GM04504 (cell line): ENCODE measurements at regions not wholly inside any gene's neighbourhood (a gene's known extent, or its start where the extent isn't known, plus 50 kb on each side); places are given as distances from the start of the nearest gene placed in this dataset.

Experiments used
- DNase-seq: peaks from one replicate; pipeline ENCODE4 v3.0.0-alpha.2; 2012; ENCODE audit warnings: low read depth

- peak; percentile 17 for DNase-seq
Measured at GRCh38 chr4:55754754-55755350, 64.7 kb upstream of the EXOC1L start.

DNA sequence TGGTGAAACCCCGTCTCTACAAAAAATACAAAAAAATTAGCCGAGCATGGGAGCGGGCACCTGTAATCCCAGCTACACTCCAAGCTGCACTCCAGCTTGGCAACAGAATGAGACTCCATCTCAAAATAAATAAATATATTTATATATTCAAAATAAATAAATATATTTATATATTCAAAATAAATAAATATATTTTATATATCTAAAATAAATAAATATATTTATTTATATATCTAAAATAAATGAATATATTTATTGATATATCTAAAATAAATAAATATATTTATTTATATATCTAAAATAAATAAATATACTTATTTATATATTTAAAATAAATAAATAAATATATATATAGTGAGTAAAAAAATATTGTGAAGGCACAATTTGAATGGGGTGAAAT lies 63.4 kb upstream of the EXOC1L start:
- DNase-seq: no peak

DNA sequence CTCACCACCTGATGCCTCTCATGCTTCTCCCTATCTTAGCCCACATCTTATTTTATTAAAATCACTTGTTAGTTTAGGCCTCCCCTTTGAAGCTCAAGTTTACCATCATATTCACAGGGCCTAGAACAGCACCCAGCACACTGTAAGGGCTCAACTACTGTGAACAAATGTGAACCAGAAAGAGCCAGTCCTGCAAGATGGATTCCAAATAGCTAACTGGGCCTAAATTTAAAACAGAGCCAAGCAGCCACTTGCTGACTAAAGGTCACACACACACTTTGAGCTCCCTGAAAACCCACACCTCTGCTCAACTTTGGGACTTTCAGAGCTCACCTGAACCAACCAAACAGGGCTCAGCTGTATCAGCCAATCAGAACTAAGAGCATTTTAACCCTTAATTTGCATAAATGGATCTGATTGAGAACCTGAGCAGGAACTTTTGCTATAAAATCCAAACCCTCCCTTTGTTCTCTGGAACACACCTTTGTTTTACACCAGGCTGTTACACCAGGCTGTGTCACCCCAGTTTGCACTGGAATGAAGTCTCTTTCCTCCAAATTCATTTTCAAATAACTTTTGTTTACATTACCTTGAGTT lies 62.1 kb upstream of the EXOC1L start:
- no peak for DNase-seq

DNA sequence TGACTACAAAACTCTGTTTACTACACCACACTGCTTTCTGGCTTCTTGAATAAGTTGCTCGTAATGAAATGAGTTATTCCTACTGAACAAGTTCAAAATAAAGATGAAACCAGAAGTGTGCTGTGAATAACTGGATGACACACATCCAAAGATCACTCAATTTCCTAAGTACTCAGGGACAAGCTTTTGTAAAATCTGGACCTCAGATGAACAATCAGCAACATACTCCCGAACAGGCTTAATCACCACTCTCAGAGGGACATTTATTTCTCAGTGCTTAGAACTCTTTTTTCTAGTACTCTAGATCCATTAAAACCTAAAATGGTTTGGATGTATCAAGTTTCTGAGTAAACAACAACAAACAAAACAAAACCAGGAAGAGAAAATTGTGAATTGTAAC lies 61.5 kb upstream of the EXOC1L start:
- DNase-seq: peak; percentile 10

DNA sequence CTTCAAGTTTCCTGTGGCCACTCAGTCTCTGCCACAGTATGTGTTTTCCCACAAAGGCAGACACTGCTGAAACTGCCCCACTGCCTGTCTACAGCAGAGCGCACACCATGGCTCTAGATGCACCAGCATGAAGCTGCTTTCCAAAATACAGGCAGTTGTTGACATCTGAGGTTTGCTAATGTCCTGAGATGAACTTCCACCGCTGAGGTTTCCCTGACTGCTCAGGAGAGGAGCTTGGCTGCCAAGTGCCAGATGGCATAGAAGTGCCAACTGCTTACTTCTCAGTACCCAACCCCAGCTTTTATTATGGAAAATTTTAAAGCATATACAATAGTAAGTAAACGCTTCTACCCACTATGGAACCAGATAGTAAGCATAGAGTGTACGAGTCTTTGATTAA lies 61.0 kb upstream of the EXOC1L start:
- no peak for DNase-seq

DNA sequence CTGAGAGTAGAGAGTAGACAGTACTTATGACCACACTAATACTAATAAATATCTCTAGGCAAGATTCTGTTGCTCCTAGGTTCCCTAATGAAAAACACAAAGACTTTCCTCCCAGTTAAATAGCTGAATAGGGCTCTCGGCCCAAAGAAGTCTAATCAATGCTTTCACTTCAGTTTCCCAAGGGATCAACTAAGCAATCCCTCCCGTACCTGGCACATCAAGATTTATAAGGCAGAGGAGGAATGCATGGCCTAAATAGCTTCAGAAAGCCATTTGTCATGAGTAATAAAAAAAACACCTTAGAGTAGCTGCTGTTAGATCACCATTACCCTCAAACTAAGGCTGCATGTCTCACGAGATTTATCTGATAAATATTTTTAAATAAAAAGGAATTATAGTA lies 56.8 kb upstream of the EXOC1L start:
- DNase-seq: no peak

GRCh38 chr4:55763996-55764395 lies 55.6 kb upstream of the EXOC1L start:
- no peak for DNase-seq

DNA sequence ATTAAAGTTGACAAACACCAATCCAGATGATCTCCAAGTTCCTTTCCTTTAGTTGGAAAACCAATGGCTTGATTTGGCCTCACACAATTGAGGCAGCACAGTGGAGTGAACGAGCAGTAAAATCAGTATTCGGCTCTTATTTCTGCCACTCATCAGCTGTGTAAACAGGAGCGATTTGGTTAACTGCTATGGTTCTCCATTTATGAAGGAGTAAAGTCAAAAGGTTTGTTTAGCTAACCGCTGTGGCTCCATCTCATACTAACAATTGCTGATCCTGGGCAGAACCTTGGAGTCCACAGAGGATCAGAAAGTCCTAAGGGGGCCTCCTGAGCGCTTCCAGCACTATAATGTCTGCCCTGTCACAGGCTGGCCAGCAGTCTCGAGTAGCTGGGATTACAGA lies 54.5 kb upstream of the EXOC1L start:
- DNase-seq: no peak

DNA sequence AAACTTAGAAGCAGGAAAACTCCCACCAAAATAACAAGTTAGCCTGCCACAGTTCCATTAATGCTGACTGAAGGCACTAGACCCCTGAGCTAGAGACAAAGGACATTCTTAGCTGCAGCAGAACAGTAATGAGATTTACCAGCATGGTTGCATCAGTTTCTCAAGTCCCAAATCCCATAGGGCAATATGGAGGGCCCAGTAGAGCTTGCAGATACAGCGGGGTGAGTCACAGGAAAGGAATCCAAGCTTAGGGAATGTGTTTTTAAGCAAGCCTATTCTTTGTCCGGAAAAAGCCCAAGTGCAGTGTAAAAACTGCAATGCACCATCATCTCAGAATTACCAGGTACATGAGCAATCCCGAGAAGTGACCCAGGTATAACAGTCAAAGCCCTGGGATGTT lies 51.3 kb upstream of the EXOC1L start:
- DNase-seq: peak; percentile 28
